Thoracic aorta (tissue), 2 donors: ENCODE measurements at regions not wholly inside any gene's neighbourhood (a gene's known extent, or its start where the extent isn't known, plus 50 kb on each side); places are given as distances from the start of the nearest gene placed in this dataset.
"Not testable (repeated sequence)": the region's sequence is repeated elsewhere in the genome, so short reads cannot be mapped to it uniquely, and the experiment has no call there.

Experiments used
- ATAC-seq: fragments of 150-250 bp; one replicate; pipeline ENCODE4 v1.8.0; 2017; ENCODE audit warnings: low read depth; ENCODE audit not compliant: insufficient number of reproducible peaks, low FRiP score
- DNase-seq: peaks from one replicate; pipeline ENCODE4 v3.0.0-alpha.2; 2020; ENCODE audit warnings: low spot score
- H3K27ac ChIP-seq, 2 donors: fragments of 200-600 bp; sonication (generic); 1 replicate in 1 of 2; 2 replicates in 1 of 2; pipeline ENCODE4 v1.5.1; 2016; ENCODE audit warnings: mild to moderate bottlenecking in 2 of 2, moderate library complexity in 2 of 2
- H3K27me3 ChIP-seq: fragments of 200-600 bp; sonication (generic); replicated peaks from 2 replicates; pipeline ENCODE4 v1.6.0; 2016; ENCODE audit warnings: mild to moderate bottlenecking; ENCODE audit not compliant: insufficient read depth
- H3K36me3 ChIP-seq: fragments of 200-600 bp; sonication (generic); one replicate; pipeline ENCODE4 v1.5.1; 2016
- H3K4me1 ChIP-seq, 2 donors: fragments of 200-600 bp; sonication (generic); 1 replicate in 1 of 2; 2 replicates in 1 of 2; pipeline versions ENCODE4 v1.5.1 to v1.6.0; 2016; ENCODE audit warnings: low read depth in 2 of 2, mild to moderate bottlenecking in 1 of 2; ENCODE audit not compliant: control insufficient read depth in 1 of 2
- H3K4me3 ChIP-seq: fragments of 200-600 bp; sonication (generic); 2 replicates; pipeline ENCODE4 v1.5.1; 2016; ENCODE audit warnings: mild to moderate bottlenecking
- H3K9me3 ChIP-seq: fragments of 200-600 bp; sonication (generic); 2 replicates; pipeline ENCODE4 v1.5.1; 2016
- CTCF ChIP-seq: fragments of 200-600 bp; sonication (generic); IDR thresholded peaks from one replicate; pipeline ENCODE4 v1.5.1; 2019; ENCODE audit warnings: antibody characterized with exemption

- H3K4me3 ChIP-seq = no peak overlapping the region
- no peaks in the 10 kb centered on the region for H3K36me3 ChIP-seq
- H3K4me1 ChIP-seq = no peaks in the 10 kb centered on the region
- TF ChIP-seq CTCF = no peak
- H3K9me3 ChIP-seq = no peaks in the 10 kb centered on the region
- ATAC-seq = no peak
- no peaks in the 10 kb centered on the region for H3K27me3 ChIP-seq
- no peak overlapping the region for H3K27ac ChIP-seq
- DNase-seq = no peak
These were observed 104.0 kb upstream of the SLC16A7 start for GRCh38 chr12:59491877-59492276.

- no peaks in the 10 kb centered on the region for H3K4me1 ChIP-seq
- no peak overlapping the region for H3K4me3 ChIP-seq
- H3K9me3 ChIP-seq = no peaks in the 10 kb centered on the region
- no peak for DNase-seq
- H3K27ac ChIP-seq = no peak overlapping the region
- no peaks in the 10 kb centered on the region for H3K27me3 ChIP-seq
- ATAC-seq = no peak
- no peak for TF ChIP-seq CTCF
- no peaks in the 10 kb centered on the region for H3K36me3 ChIP-seq
These were observed 109.0 kb upstream of the SLC16A7 start for GRCh38 chr12:59486827-59487226.

GRCh38 chr12:59484575-59484974 lies 111.3 kb upstream of the SLC16A7 start:
- no peak overlapping the region for H3K4me3 ChIP-seq
- no peak for TF ChIP-seq CTCF
- no peak overlapping the region for H3K27ac ChIP-seq
- H3K36me3 ChIP-seq = no peaks in the 10 kb centered on the region
- H3K9me3 ChIP-seq = no peaks in the 10 kb centered on the region
- H3K27me3 ChIP-seq = no peaks in the 10 kb centered on the region
- ATAC-seq = no peak
- no peaks in the 10 kb centered on the region for H3K4me1 ChIP-seq
- no peak for DNase-seq

- ATAC-seq, H3K27ac ChIP-seq, H3K27me3 ChIP-seq, H3K36me3 ChIP-seq, H3K4me3 ChIP-seq, DNase-seq, H3K4me1 ChIP-seq, H3K9me3 ChIP-seq: not testable (repeated sequence)
These were observed 121.6 kb upstream of the SLC16A7 start for GRCh38 chr12:59474236-59474635.

GRCh38 chr12:59472273-59472672 lies 123.6 kb upstream of the SLC16A7 start:
- H3K4me3 ChIP-seq = no peak overlapping the region
- no peaks in the 10 kb centered on the region for H3K9me3 ChIP-seq
- TF ChIP-seq CTCF = no peak
- no peaks in the 10 kb centered on the region for H3K27me3 ChIP-seq
- DNase-seq = no peak
- no peak for ATAC-seq
- no peaks in the 10 kb centered on the region for H3K36me3 ChIP-seq
- H3K4me1 ChIP-seq = no peaks in the 10 kb centered on the region
- no peak overlapping the region for H3K27ac ChIP-seq

- Histone ChIP-seq H3K4me1 (peaks cover 4 to 13% of the 10 kb centered on the region in 2 donors), H3K9me3 (no peaks in the 10 kb centered on the region), H3K27me3 (no peaks in the 10 kb centered on the region), H3K27ac (no peak overlapping the region), H3K36me3 (no peaks in the 10 kb centered on the region), H3K4me3 (no peak overlapping the region)
- ATAC-seq (no peak), DNase-seq (no peak)
- TF ChIP-seq CTCF = no peak
These were observed 135.7 kb upstream of the SLC16A7 start for GRCh38 chr12:59459966-59460660.
